Fibroblast of skin of right biceps (primary cell): ENCODE measurements at regions not wholly inside any gene's neighbourhood (a gene's known extent, or its start where the extent isn't known, plus 50 kb on each side); places are given as distances from the start of the nearest gene placed in this dataset.
A peak's percentile ranks its signal among the peaks of the same experiment; 100 is the strongest.

Experiments used
- DNase-seq: peaks from one replicate; pipeline ENCODE4 v3.0.0-alpha.2; 2013

GRCh38 chr21:41671212-41671762 is 95.6 kb downstream of the RIPK4 start:
- no peak for DNase-seq

- DNase-seq = no peak
These were observed 96.6 kb downstream of the RIPK4 start for GRCh38 chr21:41670056-41670805.

- DNase-seq = no peak
These were observed 97.4 kb downstream of the RIPK4 start for GRCh38 chr21:41669533-41669830.

- no peak for DNase-seq
These were observed 97.9 kb downstream of the RIPK4 start for GRCh38 chr21:41668686-41669532.

- DNase-seq = no peak
These were observed 98.8 kb downstream of the RIPK4 start for GRCh38 chr21:41668051-41668541.

- DNase-seq = no peak
These were observed 99.7 kb downstream of the RIPK4 start for GRCh38 chr21:41667136-41667535.

- DNase-seq = no peak
These were observed 100.2 kb downstream of the RIPK4 start for GRCh38 chr21:41666641-41667081.

GRCh38 chr21:41665766-41666595 is 100.9 kb downstream of the RIPK4 start:
- DNase-seq = no peak

GRCh38 chr21:41664881-41665765 is 101.7 kb downstream of the RIPK4 start:
- peak; percentile 84 for DNase-seq

- DNase-seq = peak; percentile 41
These were observed 102.8 kb downstream of the RIPK4 start for GRCh38 chr21:41663805-41664788.

GRCh38 chr21:41662761-41663160 is 104.1 kb downstream of the RIPK4 start:
- DNase-seq = no peak

GRCh38 chr21:41662161-41662560 is 104.7 kb downstream of the RIPK4 start:
- DNase-seq = no peak

GRCh38 chr21:41660748-41661147 is 106.1 kb downstream of the RIPK4 start:
- no peak for DNase-seq

GRCh38 chr21:41659791-41660560 is 106.9 kb downstream of the RIPK4 start:
- DNase-seq = no peak

GRCh38 chr21:41656946-41657525 is 109.8 kb downstream of the RIPK4 start:
- no peak for DNase-seq

- DNase-seq = no peak
These were observed 111.6 kb downstream of the RIPK4 start for GRCh38 chr21:41655259-41655658.

GRCh38 chr21:41653954-41654491 is 112.8 kb downstream of the RIPK4 start:
- DNase-seq = peak; percentile 74

- DNase-seq = no peak
These were observed 113.5 kb downstream of the RIPK4 start for GRCh38 chr21:41653243-41653953.
